ENCODE measurements at regions not wholly inside any gene's neighbourhood (a gene's known extent, or its start where the extent isn't known, plus 50 kb on each side); places are given as distances from the start of the nearest gene placed in this dataset.

GRCh38 chr1:175890958-175891357 lies 147.6 kb upstream of the TNR start:
- Histone ChIP-seq H3K27ac (no peak overlapping the region), H3K4me3 (no peak overlapping the region), H3K36me3 (replicated peaks in 1 of 2) (no peaks in the 10 kb centered on the region), H3K9me3 (replicated peaks in 1 of 3) (no peaks in the 10 kb centered on the region), H3K4me1 (replicated peaks in 1 of 2) (no peaks in the 10 kb centered on the region), H3K27me3 (no peaks in the 10 kb centered on the region)
- no peak for TF ChIP-seq POLR2A (IDR thresholded peaks at IDR 0.05)
- no peak for TF ChIP-seq CTCF (IDR thresholded peaks at IDR 0.05)
- WGBS, 4 donors: 87 to 97% (median 96%) methylated on average over 7 of the region's 7 CpGs
- no peak for DNase-seq
- intact Hi-C loops (cut with DNase I): no loop called here

GRCh38 chr1:175889848-175890247 lies 146.5 kb upstream of the TNR start:
- Histone ChIP-seq H3K36me3 (replicated peaks in 1 of 2) (no peaks in the 10 kb centered on the region), H3K9me3 (replicated peaks in 1 of 3) (no peaks in the 10 kb centered on the region), H3K27me3 (no peaks in the 10 kb centered on the region), H3K4me3 (no peak overlapping the region), H3K27ac (no peak overlapping the region), H3K4me1 (replicated peaks in 1 of 2) (no peaks in the 10 kb centered on the region)
- intact Hi-C loops (cut with DNase I): no loop called here
- no peak for DNase-seq
- WGBS, 4 donors: 85 to 96% (median 94%) methylated on average over 2 of the region's 2 CpGs
- TF ChIP-seq CTCF (IDR thresholded peaks at IDR 0.05): no peak
- TF ChIP-seq POLR2A (IDR thresholded peaks at IDR 0.05): no peak

- 92% methylated on average over 2 of the region's 2 CpGs for WGBS, 4 donors
- TF ChIP-seq CTCF (IDR thresholded peaks at IDR 0.05): no peak
- no peaks in the 10 kb centered on the region for H3K27me3 ChIP-seq
- no peak overlapping the region for H3K4me3 ChIP-seq
- H3K4me1 ChIP-seq (replicated peaks in 1 of 2): no peaks in the 10 kb centered on the region
- no peaks in the 10 kb centered on the region for H3K9me3 ChIP-seq (replicated peaks in 1 of 3)
- no peaks in the 10 kb centered on the region for H3K36me3 ChIP-seq (replicated peaks in 1 of 2)
- intact Hi-C loops (cut with DNase I): no loop called here
- no peak for DNase-seq
- no peak overlapping the region for H3K27ac ChIP-seq
These were observed 145.6 kb upstream of the TNR start for GRCh38 chr1:175888996-175889395.

- no peaks in the 10 kb centered on the region for H3K36me3 ChIP-seq (replicated peaks in 1 of 2)
- no peaks in the 10 kb centered on the region for H3K9me3 ChIP-seq (replicated peaks in 1 of 3)
- peak; percentile 49 to 84 (median 66) for DNase-seq
- H3K4me1 ChIP-seq (replicated peaks in 1 of 2): no peaks in the 10 kb centered on the region
- no peaks in the 10 kb centered on the region for H3K27me3 ChIP-seq
- H3K27ac ChIP-seq: no peak overlapping the region
- TF ChIP-seq POLR2A (IDR thresholded peaks at IDR 0.05) (no peak), CTCF (IDR thresholded peaks at IDR 0.05) (peak; percentile 48 to 79 (median 64))
- no peak overlapping the region for H3K4me3 ChIP-seq
- WGBS, 4 donors: 33 to 66% (median 45%) methylated on average over 8 to 17 of the region's 17 CpGs
- intact Hi-C loops (cut with DNase I): no loop called here
These were observed 144.6 kb upstream of the TNR start for GRCh38 chr1:175887981-175888428.
